ENCODE measurements at regions not wholly inside any gene's neighbourhood (a gene's known extent, or its start where the extent isn't known, plus 50 kb on each side); places are given as distances from the start of the nearest gene placed in this dataset.

GRCh38 chr3:167146911-167147310, 233.2 kb downstream of the ZBBX start:
- TF ChIP-seq EZH2 (IDR thresholded peaks at IDR 0.05; ENCODE audit: borderline replicate concordance, insufficient read depth, low read depth, low read length, poor library complexity, severe bottlenecking), result no peak
- TF ChIP-seq, protein P1, sequence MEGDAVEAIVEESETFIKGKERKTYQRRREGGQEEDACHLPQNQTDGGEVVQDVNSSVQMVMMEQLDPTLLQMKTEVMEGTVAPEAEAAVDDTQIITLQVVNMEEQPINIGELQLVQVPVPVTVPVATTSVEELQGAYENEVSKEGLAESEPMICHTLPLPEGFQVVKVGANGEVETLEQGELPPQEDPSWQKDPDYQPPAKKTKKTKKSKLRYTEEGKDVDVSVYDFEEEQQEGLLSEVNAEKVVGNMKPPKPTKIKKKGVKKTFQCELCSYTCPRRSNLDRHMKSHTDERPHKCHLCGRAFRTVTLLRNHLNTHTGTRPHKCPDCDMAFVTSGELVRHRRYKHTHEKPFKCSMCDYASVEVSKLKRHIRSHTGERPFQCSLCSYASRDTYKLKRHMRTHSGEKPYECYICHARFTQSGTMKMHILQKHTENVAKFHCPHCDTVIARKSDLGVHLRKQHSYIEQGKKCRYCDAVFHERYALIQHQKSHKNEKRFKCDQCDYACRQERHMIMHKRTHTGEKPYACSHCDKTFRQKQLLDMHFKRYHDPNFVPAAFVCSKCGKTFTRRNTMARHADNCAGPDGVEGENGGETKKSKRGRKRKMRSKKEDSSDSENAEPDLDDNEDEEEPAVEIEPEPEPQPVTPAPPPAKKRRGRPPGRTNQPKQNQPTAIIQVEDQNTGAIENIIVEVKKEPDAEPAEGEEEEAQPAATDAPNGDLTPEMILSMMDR (IDR thresholded peaks at IDR 0.05), result no peak
